Mucosa of gallbladder (tissue), 1 donor: ENCODE measurements at regions not wholly inside any gene's neighbourhood (a gene's known extent, or its start where the extent isn't known, plus 50 kb on each side); places are given as distances from the start of the nearest gene placed in this dataset.
"Not testable (repeated sequence)": the region's sequence is repeated elsewhere in the genome, so short reads cannot be mapped to it uniquely, and the experiment has no call there.

ENCODE experiments used
- DNase-seq: peaks from one replicate; pipeline ENCODE4 v3.0.0-alpha.2; 2020; ENCODE audit warnings: low spot score
- donor health status: DM: no; HTN: no; CAD: no.

DNA sequence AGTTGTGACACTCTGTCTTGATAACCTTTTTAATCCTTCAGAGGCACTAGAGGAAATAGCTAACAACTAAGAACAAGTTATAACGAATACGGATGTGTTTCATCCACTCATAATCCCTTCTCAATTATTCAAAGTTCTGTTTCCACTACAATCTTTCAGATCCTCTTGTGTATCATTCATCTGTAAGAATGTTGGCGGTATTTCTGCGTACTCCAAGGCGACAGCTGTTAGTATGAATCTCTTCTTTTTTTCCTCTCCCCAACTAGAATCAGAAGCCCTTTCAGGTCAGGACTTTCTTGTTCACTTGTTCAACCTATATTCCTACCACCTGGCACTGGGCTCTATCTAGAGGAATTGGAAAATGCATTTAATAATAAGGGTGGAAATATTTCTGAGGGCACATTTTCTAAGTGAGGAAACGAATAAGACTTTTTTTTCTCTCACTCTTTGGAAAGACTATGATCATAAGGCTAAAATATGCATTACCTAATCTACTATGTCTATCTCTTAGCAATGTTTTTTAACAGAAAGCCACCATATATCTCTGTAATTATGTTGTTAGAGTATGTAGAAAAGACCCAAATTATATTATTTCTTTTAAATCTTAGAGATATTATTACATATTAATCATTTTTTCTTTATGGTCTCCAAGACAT, 492.9 kb downstream of the PCDH20 start:
- no peak for DNase-seq

DNA sequence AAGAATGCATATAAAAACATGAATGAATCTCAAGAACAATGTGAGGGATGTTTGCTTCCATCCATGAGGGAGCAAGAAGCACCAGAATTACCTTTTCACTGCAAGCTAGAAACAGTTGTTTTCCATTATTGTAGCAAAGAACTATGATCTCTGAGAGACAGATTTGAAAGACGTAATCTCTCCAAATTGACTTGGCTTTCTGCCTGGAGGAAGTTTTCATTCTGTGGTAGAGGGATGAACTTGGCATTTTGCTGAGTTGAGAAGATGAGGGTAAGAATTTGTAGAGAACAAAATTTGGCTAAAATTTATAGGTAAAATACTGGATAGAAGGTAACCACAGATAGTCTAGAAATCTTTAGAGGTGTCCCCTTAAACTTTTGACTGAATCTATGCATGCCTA, 496.8 kb downstream of the TDRD3 start:
- DNase-seq = no peak

DNA sequence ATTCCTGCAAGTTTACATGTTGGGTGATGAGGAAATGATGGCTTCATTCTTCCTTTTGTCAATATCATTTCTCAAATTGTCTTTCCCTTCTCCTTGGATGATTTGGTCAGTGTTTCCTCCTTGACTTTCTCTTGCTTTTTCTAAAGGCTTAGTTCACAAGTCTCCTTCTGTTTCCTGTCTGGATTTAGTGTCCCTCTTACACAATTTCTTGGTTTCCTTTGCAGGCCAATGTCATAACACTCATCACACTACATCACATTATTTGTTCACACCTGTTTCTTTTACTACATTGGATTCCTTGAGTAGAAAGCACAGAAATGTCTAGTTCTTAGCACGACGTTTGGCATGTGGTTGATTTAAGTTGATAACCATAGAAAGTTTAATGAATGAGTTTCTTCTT, 490.7 kb downstream of the TDRD3 start:
- DNase-seq = no peak

DNA sequence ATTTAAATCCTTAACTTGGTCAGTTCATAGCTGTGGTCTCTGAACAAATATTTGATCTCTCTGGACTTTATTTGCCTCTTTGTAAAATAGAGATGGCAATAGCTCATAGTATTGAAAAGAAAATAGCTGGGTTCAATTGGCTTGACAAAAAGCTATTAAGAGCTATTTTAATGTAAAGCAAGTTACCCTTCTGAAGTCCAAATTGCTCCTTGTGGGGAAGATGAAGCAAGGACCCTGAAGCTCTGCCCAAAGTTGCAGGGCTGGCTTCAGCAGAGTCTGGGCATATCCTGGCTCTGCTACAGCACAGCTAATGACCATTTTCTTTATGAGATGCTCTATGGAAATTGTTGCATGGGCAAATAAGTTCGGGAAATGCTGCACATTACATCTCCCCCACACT, 484.5 kb downstream of the TDRD3 start:
- DNase-seq = no peak

DNA sequence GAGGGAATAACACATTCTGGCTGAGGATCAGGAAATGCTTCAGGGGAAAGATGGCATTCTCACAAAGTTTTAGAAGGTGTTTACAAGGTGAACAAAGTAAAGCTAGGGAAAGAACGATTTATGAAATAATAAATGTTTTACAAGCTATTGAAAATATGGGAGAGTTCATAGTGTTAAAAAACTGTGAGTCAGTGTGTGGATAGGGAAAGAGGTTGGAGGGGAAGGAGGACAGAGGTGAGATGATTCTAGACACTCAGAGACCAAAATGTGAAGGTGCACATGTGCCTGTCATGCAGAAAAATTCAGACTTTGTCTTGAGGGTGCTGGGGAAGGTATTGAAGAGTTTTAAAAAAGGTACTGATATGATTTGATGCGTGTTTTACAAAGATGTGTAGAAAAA, 476.1 kb downstream of the TDRD3 start:
- DNase-seq = no peak

DNA sequence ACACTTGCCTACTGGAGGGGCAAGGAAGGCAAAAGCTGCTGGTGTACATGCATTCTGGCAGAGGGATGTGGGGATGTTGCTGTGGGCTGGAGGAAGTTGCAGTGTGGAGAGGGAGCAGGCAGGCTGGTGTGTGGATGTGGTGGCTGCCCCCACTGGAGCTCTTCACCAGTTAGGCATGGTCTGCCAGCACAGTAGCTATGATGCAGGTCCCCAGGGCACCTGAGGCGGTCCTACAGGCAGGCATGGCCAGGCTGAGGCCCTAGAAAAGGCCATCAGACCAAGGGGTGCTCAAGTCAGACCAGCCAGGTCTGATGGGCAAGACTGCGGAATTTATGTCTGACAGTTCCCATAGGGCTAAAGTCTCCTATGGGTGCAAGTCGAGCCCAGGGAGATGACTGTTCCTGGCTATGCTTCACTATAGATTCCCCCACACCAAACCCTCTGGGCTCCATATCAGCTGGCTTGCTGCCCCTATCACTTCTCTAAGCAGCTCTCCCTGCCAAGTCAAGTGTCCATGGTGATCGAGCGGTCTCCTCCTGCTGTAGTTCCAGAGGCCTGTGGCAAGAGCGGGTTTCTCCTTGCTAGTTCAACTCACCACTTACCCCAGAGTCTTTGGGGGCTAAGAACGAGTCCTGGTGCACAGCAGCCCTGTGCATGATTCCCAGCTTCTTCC, 473.1 kb downstream of the TDRD3 start:
- no peak for DNase-seq

DNA sequence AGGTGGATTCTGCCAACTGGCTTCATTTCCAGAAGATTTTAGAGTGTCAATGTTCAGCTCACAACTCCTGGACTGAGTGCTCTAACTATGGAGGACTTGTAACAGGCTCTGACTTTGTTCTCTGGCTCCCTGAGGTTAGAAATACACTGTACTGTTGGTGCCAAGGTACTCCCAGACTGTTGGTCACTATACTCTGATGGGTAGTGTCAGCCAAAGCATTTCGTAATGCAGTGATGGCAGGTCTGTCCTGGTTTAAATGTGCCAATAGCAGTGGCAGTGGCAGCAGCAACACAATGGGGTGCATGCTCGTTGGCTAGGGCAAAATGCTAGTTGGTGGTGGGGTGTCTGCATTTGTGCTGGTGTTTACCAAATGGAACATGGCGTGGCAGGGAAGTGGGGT, 472.2 kb downstream of the TDRD3 start:
- no peak for DNase-seq

DNA sequence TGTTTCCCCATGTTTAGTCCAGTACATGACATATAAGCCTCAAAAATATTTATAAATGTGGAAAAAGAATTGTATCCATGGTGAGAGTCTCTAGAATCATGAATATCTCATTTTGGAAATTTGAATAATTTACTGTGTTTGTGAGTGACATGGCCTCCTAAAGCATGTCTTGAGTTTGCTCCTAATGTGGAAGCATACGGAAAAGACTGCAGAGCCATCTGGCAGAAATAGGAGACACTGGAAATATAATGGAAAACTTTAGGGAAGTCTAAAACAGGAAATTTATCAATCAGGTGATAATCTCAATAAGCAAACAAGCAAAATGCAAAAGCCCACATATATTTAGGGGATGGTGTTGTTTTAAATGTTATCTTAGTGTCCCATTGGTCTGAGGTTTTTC, 465.0 kb downstream of the TDRD3 start:
- DNase-seq = no peak

DNA sequence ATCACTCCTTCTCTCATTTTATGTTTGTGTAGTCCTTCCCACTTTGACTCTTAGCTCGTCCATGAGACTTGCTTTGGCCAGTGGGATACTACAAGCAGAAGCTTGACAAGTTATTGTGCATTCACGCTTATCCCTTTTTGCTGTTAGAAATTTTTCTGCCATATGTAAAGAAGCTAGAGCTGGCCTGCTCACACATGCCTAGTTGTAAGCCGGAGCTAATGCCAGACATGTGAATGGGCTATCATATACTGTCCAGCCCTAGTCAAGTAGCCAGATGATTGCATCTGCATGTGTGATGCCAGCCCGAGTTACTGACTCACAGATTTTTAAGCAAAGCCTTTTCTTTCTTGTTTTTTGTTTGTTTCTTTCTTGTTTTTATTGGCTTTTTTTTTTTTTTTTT, 460.7 kb downstream of the TDRD3 start:
- no peak for DNase-seq

DNA sequence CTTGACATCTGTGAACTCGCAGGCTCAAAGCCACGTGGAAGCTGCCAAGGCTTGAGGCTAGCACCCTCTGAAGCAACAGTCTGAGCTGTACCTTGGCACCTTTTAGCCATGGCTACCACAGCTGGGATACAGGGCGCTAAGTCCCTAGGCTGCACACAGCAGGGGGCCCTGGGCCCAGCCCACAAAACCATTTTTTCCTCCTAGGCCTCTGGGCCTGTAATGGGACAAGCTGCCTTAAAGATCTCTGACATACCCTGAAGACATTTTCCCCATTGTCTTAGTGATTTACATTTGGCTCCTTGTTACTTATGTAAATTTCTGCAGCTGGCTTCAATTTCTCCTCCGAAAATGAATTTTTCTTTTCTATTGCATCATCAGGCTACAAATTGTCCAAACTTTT, 455.9 kb downstream of the TDRD3 start:
- no peak for DNase-seq

DNA sequence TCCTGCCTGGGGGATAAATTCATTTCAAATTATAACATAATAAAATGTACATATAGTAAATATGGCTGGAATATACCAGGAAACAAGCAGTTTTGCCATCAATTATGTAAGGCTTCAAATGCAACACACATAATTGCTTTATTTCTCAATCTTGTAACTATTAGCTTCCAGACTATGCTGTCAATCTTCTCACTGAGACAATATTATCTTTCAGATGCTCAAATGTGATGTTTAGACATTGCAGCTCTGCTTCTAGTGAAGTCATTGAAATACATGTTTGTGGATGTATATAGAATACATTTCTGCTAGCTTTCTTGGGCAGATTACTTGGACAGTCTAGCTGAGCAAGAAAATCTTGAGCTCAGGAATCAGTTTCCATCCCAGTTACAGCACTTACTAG, 454.4 kb downstream of the TDRD3 start:
- DNase-seq = no peak

DNA sequence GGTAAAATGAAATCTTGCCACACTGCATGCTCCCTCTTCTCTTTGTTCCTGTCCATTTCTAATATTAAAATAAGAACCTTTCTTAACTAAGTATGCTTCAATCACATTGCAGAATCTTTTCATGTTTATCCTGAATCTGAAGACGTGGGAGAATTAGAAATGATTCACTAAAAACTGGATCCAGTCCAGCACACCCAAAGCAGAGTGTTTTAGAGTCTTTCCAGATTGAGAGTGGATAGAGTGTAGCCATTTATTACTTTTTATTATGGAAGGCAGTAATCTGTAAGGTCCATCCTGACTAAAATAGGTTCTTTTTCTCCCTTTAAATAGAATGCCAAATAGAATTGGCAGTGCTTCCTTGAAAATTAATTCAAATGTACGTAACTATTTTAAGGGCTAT, 453.5 kb downstream of the TDRD3 start:
- DNase-seq = no peak

DNA sequence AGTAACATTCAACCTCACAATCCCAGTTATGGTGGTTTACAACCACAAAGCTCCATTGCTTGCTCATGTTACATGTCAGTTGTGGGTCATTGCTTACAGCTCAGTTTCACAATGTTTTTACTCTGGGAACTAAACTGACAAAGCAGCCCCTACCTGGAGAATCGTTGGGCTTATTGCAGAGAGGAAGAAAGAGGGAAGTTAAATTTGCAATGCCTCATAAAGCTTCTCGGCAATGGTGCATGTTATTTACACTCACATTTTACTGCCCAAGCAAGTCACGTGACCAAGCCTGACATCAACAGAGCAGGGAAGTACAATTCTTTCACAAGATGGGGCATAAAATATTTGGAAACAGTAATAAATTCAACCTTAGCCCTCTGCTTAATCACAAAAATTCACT, 441.6 kb downstream of the TDRD3 start:
- DNase-seq = no peak

DNA sequence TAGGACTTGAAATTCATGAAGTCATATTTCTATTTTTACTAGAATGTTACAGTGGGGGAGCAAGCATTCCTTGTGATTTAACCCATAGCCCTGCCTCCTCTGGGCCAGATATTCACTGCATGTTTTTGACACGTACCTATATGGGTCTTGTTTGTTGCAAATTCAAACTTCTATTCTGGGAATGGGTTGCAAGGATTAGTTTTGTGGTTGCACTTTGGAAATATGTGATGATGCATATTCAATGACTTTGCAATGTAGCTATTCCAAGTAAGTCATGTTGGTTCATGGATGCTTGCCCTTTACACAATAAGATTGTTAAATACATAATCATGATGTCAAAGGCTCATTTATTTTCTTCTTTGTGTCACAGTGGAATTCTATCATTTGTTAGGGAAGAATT, 440.8 kb downstream of the TDRD3 start:
- no peak for DNase-seq

DNA sequence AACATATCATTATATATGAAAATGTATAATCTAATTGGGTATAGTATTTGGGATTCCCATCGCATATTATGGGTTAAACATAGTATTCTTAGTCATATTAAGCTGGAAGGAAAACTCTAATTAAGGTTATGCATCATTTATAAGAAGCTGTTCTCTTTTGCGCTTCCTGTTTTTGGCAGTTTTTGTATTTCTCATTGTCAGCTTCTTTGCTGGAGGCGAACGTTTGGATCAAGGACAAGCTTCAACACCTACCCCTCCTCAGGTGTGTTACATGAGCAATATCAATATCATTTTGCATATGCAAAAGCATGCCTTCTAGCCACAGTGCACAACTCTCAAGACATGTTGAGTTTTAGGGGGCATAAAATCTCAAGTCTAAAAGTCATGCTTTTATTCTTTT, 439.8 kb downstream of the TDRD3 start:
- DNase-seq = no peak

DNA sequence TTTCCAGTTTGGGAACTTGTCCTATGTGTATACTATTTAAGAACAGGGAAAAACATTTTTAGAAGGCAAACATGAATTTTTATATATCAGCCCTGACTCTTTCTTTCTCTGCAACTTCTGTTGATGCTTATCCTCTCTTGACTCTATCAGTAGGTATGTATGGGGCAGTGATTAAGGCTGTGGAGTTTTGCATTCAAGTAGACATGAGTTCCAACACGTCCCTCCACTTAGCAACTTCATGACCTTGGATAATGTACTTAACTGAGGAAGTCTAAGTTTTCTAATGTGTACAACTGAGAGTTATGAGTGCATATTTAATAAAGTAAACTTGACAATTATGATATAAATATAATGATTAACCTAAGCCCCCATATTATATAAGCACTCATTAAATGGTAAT, 414.6 kb downstream of the TDRD3 start:
- no peak for DNase-seq

DNA sequence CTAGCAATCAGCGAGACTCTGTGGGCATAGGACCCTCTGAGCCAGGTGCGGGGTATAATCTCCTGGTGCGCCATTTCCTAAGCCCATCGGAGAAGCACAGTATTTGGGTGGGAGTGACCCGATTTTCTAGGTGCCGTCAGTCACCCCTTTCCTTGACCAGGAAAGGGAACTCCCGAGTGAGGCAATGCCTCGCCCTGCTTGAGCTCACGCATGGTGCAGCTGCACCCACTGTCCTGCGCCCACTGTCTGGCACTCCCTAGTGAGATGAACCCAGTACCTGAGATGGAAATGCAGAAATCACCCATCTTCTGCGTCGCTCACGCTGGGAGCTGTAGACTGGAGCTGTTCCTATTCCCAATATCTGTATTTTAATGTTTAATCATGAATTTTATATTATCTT, 408.6 kb downstream of the TDRD3 start:
- DNase-seq = not testable (repeated sequence)

DNA sequence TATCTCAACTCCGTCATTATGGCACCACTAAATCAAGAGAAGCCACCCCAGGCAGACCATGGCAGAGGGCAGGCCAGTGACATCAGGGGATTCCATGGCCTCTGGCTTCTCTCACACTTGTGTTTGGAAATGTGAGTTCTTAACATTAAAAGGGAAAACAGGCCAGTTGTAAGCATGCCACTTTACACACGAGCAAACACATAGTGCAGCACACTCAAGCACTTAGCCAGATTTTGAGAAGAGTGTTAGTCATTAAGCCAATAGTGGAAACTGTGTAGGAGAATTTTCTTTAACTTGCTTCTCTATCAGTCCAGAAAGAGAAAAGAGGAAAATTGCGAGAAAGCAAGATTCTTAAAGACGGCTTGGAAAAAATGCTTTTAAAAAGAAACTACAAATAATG, 401.5 kb downstream of the TDRD3 start:
- no peak for DNase-seq

DNA sequence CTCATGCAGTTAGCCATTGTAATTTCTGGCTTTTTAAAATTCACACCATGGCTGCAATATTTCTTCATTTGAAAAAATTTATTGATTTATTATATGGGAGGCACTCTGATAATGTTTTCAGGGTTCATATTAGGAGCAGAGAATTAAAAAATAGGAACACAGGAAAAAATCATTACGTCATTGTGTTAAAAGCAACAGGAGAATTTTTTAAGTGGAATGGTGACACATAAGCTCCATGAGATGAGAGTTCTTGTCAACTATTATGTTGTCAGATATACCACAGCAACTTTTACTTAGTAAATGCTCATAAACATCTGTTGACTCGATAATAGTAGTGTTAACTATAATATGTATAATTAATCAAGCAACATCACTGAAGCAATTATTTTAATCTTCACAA, 400.1 kb downstream of the TDRD3 start:
- DNase-seq = no peak

DNA sequence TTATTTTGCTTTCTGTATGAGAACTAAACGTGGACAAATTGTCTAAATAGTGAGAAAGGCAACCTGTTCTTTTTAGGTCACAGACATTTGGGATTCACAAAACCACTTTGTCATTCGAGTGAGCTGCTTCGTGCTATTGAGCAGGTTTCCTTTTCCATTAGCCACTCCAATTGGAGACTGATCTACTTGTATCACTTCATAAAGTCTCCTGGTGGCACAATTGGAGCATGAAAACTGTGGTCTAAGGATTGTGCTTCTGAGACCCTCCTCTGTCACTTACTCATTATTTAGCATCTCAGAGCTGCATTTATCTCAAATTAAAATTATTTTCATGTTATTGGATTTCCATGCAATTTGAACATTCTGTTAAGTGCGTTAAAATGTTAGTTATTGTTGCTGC, 397.7 kb downstream of the TDRD3 start:
- DNase-seq = no peak

DNA sequence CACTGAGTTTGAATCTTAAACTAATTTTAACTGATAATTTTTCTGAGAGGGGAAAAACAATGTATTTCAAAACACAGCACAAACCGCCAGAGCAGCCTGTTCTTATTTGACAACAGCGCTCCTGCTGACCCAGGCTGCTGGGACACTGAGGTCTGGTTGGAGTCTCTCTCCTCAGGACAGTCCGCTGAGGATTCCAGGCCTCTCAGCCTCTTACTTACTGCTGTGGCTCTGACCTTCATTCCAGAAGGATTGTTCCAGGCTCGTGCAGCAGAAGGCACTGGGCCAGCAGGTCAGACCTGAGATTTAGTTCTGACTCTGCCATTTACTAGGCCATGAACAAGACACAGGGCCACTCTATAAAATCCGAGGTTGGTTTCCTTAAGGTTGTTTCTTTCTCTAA, 393.6 kb downstream of the TDRD3 start:
- no peak for DNase-seq

DNA sequence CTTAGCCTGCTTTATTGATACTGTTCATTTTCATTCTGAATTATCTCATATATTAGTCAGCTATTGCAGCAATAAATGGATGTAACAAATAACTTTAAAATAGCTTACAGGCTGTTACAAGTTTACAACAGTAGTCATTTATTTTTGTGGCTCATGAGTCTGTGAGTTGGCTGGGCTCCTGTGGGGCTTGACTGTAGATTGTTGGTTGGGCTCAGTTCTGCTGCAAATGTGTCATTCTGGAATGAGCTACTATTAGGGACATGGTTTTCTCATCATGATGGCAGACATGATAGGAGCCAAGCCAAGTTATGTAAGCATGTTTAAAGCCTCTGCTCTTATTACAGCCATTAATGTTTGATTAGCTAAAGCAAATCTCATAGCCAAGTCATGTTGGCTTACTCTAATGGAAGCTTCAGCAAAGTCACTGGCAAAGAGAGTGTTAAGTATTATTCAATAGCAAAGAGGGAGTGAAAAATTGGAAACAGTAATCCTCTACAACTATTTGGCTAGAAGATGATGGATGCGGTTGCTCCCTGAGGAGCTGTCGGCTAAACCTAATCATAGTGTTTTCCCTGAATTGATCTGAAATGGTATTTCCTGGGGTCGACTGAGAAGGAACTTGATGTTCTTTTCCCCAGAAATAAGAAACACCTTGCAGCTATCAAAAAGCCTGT, 391.3 kb downstream of the TDRD3 start:
- DNase-seq = no peak

DNA sequence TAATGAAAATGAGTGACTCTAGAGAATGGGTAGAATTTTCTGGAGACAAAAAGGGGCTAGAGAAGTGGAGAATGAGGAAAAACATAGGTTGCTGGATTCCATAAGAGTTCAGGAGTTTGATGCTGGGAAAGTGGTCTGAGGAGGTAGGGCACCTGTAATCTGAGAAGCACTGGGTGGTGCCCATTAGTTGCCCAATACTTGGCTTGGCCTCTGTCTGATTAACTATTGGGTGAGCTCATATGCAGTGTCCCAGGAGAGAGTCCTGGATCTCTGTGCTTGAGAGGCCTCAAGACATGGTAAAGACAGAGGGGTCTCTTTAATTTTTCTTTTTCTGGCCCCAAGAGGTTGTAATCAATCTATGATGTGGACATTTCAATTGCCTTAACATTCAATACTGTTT, 390.1 kb downstream of the TDRD3 start:
- no peak for DNase-seq

DNA sequence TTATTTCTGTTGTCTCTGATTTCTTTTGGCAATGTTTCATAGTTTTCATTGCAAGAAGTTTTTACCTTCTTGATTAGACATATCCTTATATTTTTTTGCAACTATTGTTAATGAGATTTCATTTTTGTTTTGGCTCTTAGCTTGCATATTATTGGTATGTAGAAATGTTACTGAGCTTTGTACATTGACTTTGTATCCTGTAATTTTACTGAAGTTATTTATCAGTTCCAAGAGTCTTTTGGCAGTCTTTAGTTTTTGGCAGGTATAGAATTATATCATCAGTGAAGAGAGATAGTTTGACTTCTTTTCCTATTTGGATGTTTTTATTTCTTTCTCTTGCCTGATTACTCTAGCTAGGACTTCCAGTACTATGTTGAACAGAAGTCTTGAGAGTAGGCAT, 375.7 kb downstream of the TDRD3 start:
- DNase-seq = no peak
